ENCODE measurements at regions not wholly inside any gene's neighbourhood (a gene's known extent, or its start where the extent isn't known, plus 50 kb on each side); places are given as distances from the start of the nearest gene placed in this dataset.

DNA sequence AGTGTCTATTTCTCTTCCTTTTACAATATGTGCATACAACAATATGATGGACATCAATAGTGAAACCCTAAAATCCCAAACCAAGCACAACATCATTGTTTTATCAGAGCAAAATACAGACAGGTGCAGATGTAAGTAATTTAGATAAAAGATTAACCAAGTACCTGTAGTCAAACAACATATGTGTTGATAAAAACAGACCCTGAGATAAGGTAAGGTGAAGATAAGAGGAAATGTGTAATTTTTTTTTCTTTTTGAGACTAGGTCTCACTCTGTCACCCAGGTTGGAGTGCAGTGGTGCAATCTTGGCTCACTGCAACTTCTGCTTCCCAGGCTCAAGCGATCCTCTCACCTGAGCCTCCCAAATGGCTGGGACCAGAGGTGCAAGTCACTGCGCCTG, 589.8 kb downstream of the PLCL1 start:
- TF ChIP-seq, protein P1, sequence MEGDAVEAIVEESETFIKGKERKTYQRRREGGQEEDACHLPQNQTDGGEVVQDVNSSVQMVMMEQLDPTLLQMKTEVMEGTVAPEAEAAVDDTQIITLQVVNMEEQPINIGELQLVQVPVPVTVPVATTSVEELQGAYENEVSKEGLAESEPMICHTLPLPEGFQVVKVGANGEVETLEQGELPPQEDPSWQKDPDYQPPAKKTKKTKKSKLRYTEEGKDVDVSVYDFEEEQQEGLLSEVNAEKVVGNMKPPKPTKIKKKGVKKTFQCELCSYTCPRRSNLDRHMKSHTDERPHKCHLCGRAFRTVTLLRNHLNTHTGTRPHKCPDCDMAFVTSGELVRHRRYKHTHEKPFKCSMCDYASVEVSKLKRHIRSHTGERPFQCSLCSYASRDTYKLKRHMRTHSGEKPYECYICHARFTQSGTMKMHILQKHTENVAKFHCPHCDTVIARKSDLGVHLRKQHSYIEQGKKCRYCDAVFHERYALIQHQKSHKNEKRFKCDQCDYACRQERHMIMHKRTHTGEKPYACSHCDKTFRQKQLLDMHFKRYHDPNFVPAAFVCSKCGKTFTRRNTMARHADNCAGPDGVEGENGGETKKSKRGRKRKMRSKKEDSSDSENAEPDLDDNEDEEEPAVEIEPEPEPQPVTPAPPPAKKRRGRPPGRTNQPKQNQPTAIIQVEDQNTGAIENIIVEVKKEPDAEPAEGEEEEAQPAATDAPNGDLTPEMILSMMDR (IDR thresholded peaks at IDR 0.05; ENCODE audit: insufficient read depth, low read depth, low read length) = no peak
- DNase-seq (ENCODE audit: low read depth) = no peak
- no peak overlapping the region for H3K4me3 ChIP-seq (ENCODE audit: low read depth, low read length)

DNA sequence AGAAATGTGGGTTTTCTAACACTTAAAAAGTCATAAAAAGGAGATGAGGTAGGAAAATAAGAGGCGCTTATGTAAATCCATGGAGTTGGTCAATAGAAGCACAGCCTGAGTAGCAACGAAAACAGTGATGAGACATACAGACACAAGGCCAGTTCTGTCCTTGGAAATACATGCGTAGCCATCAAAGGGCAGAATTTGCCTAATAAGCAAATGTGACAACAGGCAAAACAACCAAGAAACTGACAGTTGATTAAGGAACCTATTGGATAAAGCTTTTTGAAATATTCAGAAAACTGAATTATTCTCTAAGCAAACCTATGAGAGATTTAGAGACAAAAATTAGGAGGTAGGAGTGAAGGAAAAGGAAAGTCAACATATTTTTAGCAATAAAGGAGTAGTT, 586.3 kb downstream of the PLCL1 start:
- no peak overlapping the region for H3K4me3 ChIP-seq (ENCODE audit: low read depth, low read length)
- TF ChIP-seq, protein P1 (IDR thresholded peaks at IDR 0.05; ENCODE audit: insufficient read depth, low read depth, low read length) = no peak
- DNase-seq (ENCODE audit: low read depth) = no peak

DNA sequence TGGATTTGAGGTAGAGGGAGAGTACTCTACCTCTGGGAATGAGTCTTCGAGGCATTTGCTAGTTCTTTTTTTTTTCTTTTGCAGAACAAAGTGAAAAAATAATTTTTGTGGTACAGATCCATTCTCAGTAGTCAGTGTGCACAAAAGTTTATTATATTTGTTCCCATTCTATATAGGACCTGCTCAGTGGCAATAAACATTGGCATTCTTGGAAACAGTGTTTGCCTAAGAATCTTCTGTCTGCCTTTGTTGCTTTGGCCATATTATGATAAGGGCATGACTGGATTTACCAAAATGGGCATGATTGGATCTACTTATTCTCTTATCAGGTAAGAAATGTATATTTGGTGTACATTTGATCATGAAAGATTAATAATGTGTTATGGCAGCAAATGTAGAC, 583.3 kb downstream of the PLCL1 start:
- TF ChIP-seq, protein P1 (IDR thresholded peaks at IDR 0.05; ENCODE audit: insufficient read depth, low read depth, low read length) = no peak
- H3K4me3 ChIP-seq (ENCODE audit: low read depth, low read length) = no peak overlapping the region
- DNase-seq (ENCODE audit: low read depth) = no peak

DNA sequence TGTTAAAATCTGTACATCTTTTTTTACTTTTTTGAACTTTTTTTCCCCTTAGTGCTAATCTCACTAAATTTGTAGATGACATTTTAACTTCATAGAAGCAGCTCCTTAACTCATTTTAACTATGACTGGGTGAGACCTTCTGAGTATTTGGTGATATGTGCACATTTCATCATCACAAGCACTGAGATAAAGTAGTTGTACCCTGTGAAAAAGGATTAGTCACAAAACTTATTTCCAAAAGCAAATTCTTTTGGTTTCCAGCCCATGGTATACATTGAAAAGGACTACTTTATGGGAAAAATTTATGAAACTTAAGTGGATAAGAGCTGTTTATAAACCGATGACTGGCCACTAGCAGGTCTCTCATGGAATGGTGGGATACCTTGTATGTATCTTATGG, 581.5 kb downstream of the PLCL1 start:
- no peak overlapping the region for H3K4me3 ChIP-seq (ENCODE audit: low read depth, low read length)
- TF ChIP-seq, protein P1 (IDR thresholded peaks at IDR 0.05; ENCODE audit: insufficient read depth, low read depth, low read length) = no peak
- no peak for DNase-seq (ENCODE audit: low read depth)

DNA sequence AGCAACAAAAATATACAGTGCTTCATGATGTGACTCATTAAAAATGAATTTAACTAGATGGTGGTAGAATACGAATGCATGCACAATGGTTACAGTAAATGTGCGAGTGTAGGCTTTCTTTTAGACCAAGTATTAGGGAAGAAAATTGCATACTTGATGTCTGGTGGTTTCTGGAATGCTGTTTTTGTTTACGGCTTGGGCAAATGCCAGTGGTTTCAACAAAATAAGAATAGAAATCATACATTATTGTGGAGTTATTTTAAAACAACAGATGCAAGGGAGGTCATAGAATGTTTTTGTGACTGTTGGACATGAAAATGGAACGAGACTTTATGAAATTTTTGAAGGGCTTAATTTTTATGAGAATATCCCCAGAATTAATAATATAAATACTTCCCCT, 580.9 kb downstream of the PLCL1 start:
- TF ChIP-seq, protein P1 (IDR thresholded peaks at IDR 0.05; ENCODE audit: insufficient read depth, low read depth, low read length) = no peak
- no peak for DNase-seq (ENCODE audit: low read depth)
- no peak overlapping the region for H3K4me3 ChIP-seq (ENCODE audit: low read depth, low read length)

DNA sequence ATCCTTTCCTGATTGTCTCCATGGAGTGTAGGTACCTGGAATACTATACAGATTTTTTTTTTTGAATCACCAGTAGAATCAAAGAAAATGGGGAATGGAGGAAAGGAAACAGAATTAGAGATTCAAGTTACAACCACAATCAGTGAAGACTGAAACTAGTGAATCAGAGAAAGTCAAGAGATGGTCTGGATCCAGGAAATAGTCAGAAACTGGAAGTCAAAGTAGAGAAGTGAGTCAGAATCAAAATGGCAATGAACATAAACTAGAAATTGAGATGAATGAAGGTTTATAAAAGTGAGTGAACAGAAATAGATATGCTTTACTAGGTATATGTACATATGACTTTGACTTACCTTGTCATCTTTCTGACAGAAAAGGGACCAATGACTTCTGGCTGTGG, 579.0 kb downstream of the PLCL1 start:
- TF ChIP-seq, protein P1 (IDR thresholded peaks at IDR 0.05; ENCODE audit: insufficient read depth, low read depth, low read length) = no peak
- H3K4me3 ChIP-seq (ENCODE audit: low read depth, low read length) = no peak overlapping the region
- DNase-seq (ENCODE audit: low read depth) = no peak

DNA sequence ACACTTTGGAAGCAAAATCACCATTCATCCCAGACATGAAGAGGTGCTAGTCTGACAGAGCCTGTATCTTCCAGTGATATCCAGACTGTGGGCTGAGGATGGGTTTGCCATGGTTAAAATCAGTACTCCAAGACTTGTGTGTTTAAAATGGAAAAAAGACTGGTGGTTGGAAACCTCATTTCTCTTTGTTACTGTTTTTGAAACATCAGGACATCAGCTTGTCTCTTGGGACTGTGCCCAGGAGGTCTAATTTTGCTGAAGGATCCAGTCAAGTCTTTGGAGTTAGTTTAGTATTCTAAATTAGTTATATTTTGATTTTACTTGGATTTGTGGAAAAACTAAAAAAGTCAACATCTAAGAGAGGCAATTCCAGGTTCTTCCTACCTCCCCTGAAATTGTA, 578.4 kb downstream of the PLCL1 start:
- no peak overlapping the region for H3K4me3 ChIP-seq (ENCODE audit: low read depth, low read length)
- DNase-seq (ENCODE audit: low read depth) = no peak
- TF ChIP-seq, protein P1 (IDR thresholded peaks at IDR 0.05; ENCODE audit: insufficient read depth, low read depth, low read length) = no peak
